ENCODE measurements at regions not wholly inside any gene's neighbourhood (a gene's known extent, or its start where the extent isn't known, plus 50 kb on each side); places are given as distances from the start of the nearest gene placed in this dataset.

GRCh38 chr5:54738118-54738972 is 220.8 kb downstream of the SNX18 start:
- ChIA-PET POLR2A (no interaction called here), CTCF (no interaction called here)
- DNase-seq (ENCODE audit: extremely low spot score) = no peak
- TF ChIP-seq, protein P1, sequence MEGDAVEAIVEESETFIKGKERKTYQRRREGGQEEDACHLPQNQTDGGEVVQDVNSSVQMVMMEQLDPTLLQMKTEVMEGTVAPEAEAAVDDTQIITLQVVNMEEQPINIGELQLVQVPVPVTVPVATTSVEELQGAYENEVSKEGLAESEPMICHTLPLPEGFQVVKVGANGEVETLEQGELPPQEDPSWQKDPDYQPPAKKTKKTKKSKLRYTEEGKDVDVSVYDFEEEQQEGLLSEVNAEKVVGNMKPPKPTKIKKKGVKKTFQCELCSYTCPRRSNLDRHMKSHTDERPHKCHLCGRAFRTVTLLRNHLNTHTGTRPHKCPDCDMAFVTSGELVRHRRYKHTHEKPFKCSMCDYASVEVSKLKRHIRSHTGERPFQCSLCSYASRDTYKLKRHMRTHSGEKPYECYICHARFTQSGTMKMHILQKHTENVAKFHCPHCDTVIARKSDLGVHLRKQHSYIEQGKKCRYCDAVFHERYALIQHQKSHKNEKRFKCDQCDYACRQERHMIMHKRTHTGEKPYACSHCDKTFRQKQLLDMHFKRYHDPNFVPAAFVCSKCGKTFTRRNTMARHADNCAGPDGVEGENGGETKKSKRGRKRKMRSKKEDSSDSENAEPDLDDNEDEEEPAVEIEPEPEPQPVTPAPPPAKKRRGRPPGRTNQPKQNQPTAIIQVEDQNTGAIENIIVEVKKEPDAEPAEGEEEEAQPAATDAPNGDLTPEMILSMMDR (IDR thresholded peaks at IDR 0.05; ENCODE audit: control extremely low read depth, extremely low read depth, low read depth, missing control alignments) = no peak

- ChIA-PET POLR2A (no interaction called here), CTCF (interaction anchor here (1.3 kb wide), 1 partner anchor 12 kb away, joined by 4 read pairs; no protein-coding TSS in a partner anchor)
- TF ChIP-seq, protein P1 (IDR thresholded peaks at IDR 0.05; ENCODE audit: control extremely low read depth, extremely low read depth, low read depth, missing control alignments) = no peak
These were observed 218.6 kb downstream of the SNX18 start for GRCh38 chr5:54736003-54736797.

DNA sequence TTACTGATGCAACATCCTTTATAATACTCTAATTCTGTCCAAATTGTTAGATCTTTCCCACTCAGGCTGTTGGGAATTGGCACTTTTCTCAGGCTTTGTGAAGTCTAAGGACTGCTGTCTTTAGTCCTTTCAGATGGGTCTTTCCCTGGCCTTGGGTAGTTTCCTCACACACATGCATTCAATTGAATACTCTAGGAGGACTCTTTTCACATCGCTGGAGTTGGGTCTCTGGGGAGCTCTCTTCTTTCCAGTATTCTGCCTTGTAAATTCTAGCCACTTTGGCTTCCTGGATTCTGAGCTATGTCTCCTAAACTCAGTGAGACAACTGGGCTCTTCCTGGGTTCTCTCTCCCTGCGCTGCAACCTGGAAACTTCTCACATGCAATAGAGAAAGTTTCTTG is 215.5 kb downstream of the SNX18 start:
- ChIA-PET CTCF (interaction anchor here (1.2 to 2.1 kb wide), 3 partner anchors 11 to 216 kb away, joined by 3 to 10 read pairs (median 5); partner anchors contain the start of gene SNX18), POLR2A (no interaction called here)
- TF ChIP-seq, protein P1 (IDR thresholded peaks at IDR 0.05; ENCODE audit: control extremely low read depth, extremely low read depth, low read depth, missing control alignments) = no peak
- no peak for DNase-seq (ENCODE audit: extremely low spot score)

More at GRCh38 chr5:54736003-54736797, 218.6 kb downstream of the SNX18 start:
- DNase-seq (ENCODE audit: extremely low spot score) = no peak

GRCh38 chr5:54732108-54732507 is 214.5 kb downstream of the SNX18 start:
- no peak for DNase-seq (ENCODE audit: extremely low spot score)
- ChIA-PET POLR2A (no interaction called here), CTCF (interaction anchor here (1.2 to 2.1 kb wide), 5 partner anchors 29 to 215 kb away, joined by 3 to 5 read pairs (median 3); partner anchors contain the start of gene SNX18)
- TF ChIP-seq, protein P1 (IDR thresholded peaks at IDR 0.05; ENCODE audit: control extremely low read depth, extremely low read depth, low read depth, missing control alignments) = no peak

DNA sequence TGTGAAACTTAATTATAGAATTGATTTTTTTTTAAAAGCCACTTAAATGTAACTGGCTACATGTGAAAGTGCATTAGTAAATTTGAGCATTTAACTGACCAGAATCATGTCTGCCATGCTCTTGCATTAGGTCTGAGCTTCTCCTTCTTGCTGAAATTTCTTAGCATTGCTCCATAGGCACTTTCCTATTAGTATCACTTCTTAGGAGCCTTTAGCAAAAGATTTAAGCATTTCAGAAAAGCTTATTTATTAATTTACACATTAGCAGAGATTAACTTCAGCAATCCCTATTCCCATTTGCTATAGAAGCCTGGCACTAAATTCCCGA is 211.0 kb downstream of the SNX18 start:
- POLR2A ChIA-PET = no interaction called here
- CTCF ChIA-PET = interaction anchor here (1.4 to 1.8 kb wide), 3 partner anchors 9 to 117 kb away, joined by 3 to 5 read pairs (median 4); no protein-coding TSS in a partner anchor
- no peak for DNase-seq (ENCODE audit: extremely low spot score)
- TF ChIP-seq, protein P1 (IDR thresholded peaks at IDR 0.05; ENCODE audit: control extremely low read depth, extremely low read depth, low read depth, missing control alignments) = no peak

DNA sequence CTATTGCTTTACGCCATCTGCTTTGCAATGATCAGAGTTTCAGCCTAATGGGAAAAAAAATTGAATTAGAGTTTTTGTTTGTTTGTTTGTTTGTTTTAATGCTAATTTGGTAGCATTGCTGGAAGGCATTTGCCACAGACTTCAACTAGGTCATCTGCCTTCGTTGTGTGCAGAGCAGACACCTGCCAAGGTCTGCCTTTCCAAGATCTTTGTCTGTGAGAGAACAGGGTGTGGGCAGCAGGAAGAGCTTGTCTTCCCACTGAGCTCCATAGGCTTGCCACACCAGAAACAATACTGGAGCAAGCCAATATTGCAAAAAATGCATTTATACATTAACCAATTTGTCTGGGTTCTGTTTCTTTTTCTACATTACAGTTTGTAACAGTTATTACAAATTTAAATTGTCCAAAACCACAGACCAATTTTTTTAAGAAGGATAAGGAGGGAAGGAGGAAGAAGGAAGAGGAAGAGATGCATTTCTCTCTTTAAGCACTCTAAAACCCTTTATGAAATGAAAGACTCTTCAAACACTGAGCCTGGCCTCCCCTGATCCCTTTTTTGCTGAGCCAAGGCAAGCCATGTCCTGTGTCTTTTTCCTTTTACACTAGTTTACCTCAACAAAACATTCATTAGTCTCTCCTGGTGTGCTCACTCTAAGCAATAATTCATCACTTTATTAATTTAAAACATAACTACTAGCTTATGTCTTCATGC is 210.5 kb downstream of the SNX18 start:
- DNase-seq (ENCODE audit: extremely low spot score) = no peak
- ChIA-PET POLR2A (no interaction called here), CTCF (interaction anchor here (1.4 to 2.0 kb wide), 4 partner anchors 9 to 117 kb away, joined by 3 to 5 read pairs (median 4); no protein-coding TSS in a partner anchor)
- TF ChIP-seq, protein P1 (IDR thresholded peaks at IDR 0.05; ENCODE audit: control extremely low read depth, extremely low read depth, low read depth, missing control alignments) = no peak

Measured in GM10248 (cell line).